ENCODE measurements at regions not wholly inside any gene's neighbourhood (a gene's known extent, or its start where the extent isn't known, plus 50 kb on each side); places are given as distances from the start of the nearest gene placed in this dataset.

GRCh38 chr1:232542633-232543593, 87.0 kb downstream of the SIPA1L2 start:
- H3K4me2 ChIP-seq (ENCODE audit: low read length): no peak overlapping the region
- H3K27me3 ChIP-seq (ENCODE audit: control insufficient read depth, insufficient read depth, low read length): no peaks in the 10 kb centered on the region
- no peak for TF ChIP-seq CTCF (IDR thresholded peaks at IDR 0.05)
- no peak overlapping the region for H3K4me3 ChIP-seq (ENCODE audit: low read depth, low read length)
- H3K79me2 ChIP-seq: no peaks in the 10 kb centered on the region
- peaks cover 3% of the 10 kb centered on the region for H3K4me1 ChIP-seq
- no peaks in the 10 kb centered on the region for H3K36me3 ChIP-seq (ENCODE audit: control insufficient read depth, insufficient read depth, low read length)
- no peak overlapping the region for H2AFZ ChIP-seq
- H3K9ac ChIP-seq: no peak overlapping the region
- no peak overlapping the region for H3K27ac ChIP-seq
- H3K9me3 ChIP-seq (ENCODE audit: control insufficient read depth, low read length): no peaks in the 10 kb centered on the region

GRCh38 chr1:232538943-232539302, 91.0 kb downstream of the SIPA1L2 start:
- Histone ChIP-seq H3K4me1 (peaks cover 3% of the 10 kb centered on the region), H3K9ac (no peak overlapping the region), H3K79me2 (no peaks in the 10 kb centered on the region), H3K36me3 (ENCODE audit: control insufficient read depth, insufficient read depth, low read length) (no peaks in the 10 kb centered on the region), H3K4me2 (ENCODE audit: low read length) (no peak overlapping the region), H3K4me3 (ENCODE audit: low read depth, low read length) (no peak overlapping the region), H2AFZ (no peak overlapping the region), H3K9me3 (ENCODE audit: control insufficient read depth, low read length) (no peaks in the 10 kb centered on the region), H3K27ac (no peak overlapping the region), H3K27me3 (ENCODE audit: control insufficient read depth, insufficient read depth, low read length) (no peaks in the 10 kb centered on the region)
- no peak for TF ChIP-seq CTCF (IDR thresholded peaks at IDR 0.05)

GRCh38 chr1:232538224-232538942, 91.5 kb downstream of the SIPA1L2 start:
- Histone ChIP-seq H3K9ac (no peak overlapping the region), H3K36me3 (ENCODE audit: control insufficient read depth, insufficient read depth, low read length) (no peaks in the 10 kb centered on the region), H3K79me2 (no peaks in the 10 kb centered on the region), H3K9me3 (ENCODE audit: control insufficient read depth, low read length) (no peaks in the 10 kb centered on the region), H3K4me1 (peaks cover 3% of the 10 kb centered on the region), H3K27me3 (ENCODE audit: control insufficient read depth, insufficient read depth, low read length) (no peaks in the 10 kb centered on the region), H2AFZ (no peak overlapping the region), H3K27ac (no peak overlapping the region), H3K4me3 (ENCODE audit: low read depth, low read length) (no peak overlapping the region), H3K4me2 (ENCODE audit: low read length) (no peak overlapping the region)
- TF ChIP-seq CTCF (IDR thresholded peaks at IDR 0.05): no peak

- no peak overlapping the region for H3K4me3 ChIP-seq (ENCODE audit: low read depth, low read length)
- no peaks in the 10 kb centered on the region for H3K27me3 ChIP-seq (ENCODE audit: control insufficient read depth, insufficient read depth, low read length)
- no peak overlapping the region for H3K9ac ChIP-seq
- no peak for TF ChIP-seq CTCF (IDR thresholded peaks at IDR 0.05)
- H2AFZ ChIP-seq: no peak overlapping the region
- no peaks in the 10 kb centered on the region for H3K9me3 ChIP-seq (ENCODE audit: control insufficient read depth, low read length)
- H3K36me3 ChIP-seq (ENCODE audit: control insufficient read depth, insufficient read depth, low read length): no peaks in the 10 kb centered on the region
- no peak overlapping the region for H3K27ac ChIP-seq
- H3K4me2 ChIP-seq (ENCODE audit: low read length): no peak overlapping the region
- H3K79me2 ChIP-seq: no peaks in the 10 kb centered on the region
- H3K4me1 ChIP-seq: peaks cover 5% of the 10 kb centered on the region
Observed at GRCh38 chr1:232534552-232535517, 95.1 kb downstream of the SIPA1L2 start.
